COLO668 (cell line): ENCODE measurements at regions not wholly inside any gene's neighbourhood (a gene's known extent, or its start where the extent isn't known, plus 50 kb on each side); places are given as distances from the start of the nearest gene placed in this dataset.

Experiments used
- DNase-seq: peaks from one replicate; lab custom pipeline; 2025; ENCODE audit not compliant: unreplicated experiment; lab: John Stamatoyannopoulos, UW

- no peak for DNase-seq
These were observed 243.8 kb upstream of the ADAMTS16 start for GRCh38 chr5:4896328-4896727.

GRCh38 chr5:4901305-4901811, 238.8 kb upstream of the ADAMTS16 start:
- no peak for DNase-seq

GRCh38 chr5:4901924-4902323, 238.2 kb upstream of the ADAMTS16 start:
- DNase-seq = no peak

DNA sequence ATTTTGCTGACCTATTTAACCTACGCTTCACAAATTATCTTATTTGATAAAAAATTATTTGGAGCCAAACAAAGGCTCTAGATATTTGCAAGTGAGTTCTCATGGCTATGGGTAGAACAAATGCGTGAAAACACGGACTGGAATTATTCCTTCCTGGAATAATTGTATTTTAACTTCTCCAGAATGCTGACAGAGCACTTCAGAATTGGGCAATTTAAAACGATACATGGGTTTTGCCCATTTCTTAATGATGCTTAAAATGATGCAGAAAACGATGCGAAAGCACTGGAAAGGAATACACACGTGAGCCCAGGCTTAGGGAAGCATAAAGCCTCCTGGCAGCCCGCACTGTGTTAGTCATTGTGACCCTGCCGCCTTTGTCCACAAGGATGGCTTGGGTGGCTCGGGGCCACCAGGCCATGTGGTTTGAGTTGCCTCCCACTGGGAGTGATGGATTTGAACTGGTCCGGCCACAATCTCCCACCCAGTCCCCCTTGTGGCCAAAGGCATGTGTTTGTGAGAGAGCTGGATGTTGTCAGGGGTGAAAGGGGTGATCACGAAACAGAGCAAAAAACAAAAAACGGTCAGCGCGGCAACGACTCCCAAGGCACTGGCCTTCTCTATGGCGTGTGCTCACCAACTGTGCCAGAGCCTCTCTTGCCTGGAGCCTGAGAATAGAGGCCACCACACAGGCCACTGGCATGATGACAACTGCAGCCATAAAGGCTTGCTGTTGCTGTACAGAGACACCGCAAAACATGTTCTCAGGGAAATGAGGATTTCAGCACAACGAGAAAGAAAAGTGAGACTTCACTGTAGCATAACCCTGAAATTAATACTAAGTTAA, 234.2 kb upstream of the ADAMTS16 start:
- DNase-seq = no peak

GRCh38 chr5:4906786-4907185, 233.3 kb upstream of the ADAMTS16 start:
- no peak for DNase-seq

GRCh38 chr5:4907571-4907970, 232.6 kb upstream of the ADAMTS16 start:
- no peak for DNase-seq

DNA sequence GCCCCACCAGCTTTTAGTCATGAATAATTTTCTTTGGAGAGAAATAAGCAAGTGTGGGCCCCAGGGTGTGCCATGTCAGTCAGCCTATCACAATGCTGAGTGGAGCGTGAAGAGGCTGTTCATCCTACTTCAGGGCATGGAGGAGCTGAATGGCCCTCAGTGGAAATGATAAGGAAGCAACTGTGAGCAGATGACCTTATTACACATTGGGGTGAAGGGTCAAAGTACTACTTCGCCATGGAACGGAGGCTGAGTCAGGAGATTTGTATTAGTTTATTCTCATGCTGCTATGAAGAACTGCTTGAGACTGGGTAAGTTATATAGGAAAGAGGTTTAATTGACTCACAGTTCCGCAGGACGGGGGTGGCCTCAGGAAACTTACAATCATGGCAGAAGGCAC, 231.0 kb upstream of the ADAMTS16 start:
- no peak for DNase-seq

DNA sequence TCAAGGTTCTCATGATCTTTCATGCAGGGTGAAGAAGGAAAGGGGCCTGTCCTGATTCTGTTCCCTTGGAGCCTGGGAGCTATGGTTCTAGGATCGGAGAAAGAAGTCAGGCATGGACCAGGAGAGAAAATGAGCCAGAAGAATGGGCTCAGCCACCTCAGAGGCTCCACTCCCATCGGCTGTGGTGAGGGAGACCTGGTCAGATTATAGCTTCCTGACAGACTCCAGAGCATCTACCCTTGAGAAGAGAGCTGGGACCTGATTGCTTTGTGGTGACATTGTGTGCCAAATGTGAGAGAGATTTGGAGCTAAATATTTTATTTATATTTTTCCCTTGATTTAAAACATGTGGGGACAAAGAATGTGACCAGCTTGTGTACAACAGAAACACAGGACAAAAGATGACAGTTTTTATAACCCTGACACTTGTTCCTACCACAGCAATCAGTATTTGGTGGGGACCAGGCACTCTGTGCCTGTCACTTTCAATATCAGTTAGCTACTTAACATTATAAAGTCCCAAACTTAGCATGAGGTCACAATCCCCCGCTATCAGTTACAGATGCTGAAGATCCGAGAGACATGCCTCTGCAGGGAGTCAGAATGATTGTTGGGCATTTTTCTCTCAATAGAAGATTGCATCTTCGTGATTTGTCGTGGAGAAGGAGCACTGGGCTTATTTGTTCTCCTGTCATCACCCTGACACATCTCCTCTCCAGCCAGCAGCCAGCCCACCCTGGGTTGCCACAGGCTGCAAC, 228.3 kb upstream of the ADAMTS16 start:
- no peak for DNase-seq

- DNase-seq = no peak
These were observed 218.2 kb upstream of the ADAMTS16 start for GRCh38 chr5:4921929-4922328.

- DNase-seq = no peak
These were observed 215.6 kb upstream of the ADAMTS16 start for GRCh38 chr5:4924577-4924976.

- no peak for DNase-seq
These were observed 213.0 kb upstream of the ADAMTS16 start for GRCh38 chr5:4927097-4927496.

- DNase-seq = no peak
These were observed 211.7 kb upstream of the ADAMTS16 start for GRCh38 chr5:4928409-4928808.

- DNase-seq = no peak
These were observed 211.0 kb upstream of the ADAMTS16 start for GRCh38 chr5:4929092-4929655.

GRCh38 chr5:4939042-4939781, 200.9 kb upstream of the ADAMTS16 start:
- no peak for DNase-seq

DNA sequence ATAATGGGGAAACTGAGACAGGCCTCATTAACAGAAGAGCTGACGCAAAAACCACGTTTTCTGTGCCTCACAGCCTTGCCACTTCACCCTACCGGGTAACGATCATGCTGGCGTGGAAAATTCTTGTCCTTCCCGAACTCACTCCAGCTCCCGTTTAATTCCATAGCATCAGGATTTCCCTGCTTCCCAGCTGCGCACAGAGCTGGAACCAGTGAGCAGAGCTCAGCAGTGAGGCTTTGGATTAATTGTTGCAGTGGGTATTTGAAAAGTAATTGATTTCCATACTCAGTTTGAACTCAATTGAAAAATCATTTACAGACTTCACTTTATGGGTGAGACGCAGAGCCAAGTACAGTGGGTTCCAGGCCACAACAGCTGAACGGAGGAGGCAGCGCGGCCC, 199.0 kb upstream of the ADAMTS16 start:
- no peak for DNase-seq

- DNase-seq = no peak
These were observed 197.9 kb upstream of the ADAMTS16 start for GRCh38 chr5:4941957-4942830.

GRCh38 chr5:4942831-4943178, 197.3 kb upstream of the ADAMTS16 start:
- no peak for DNase-seq

GRCh38 chr5:4945296-4945695, 194.8 kb upstream of the ADAMTS16 start:
- DNase-seq = no peak

GRCh38 chr5:4947106-4947505, 193.0 kb upstream of the ADAMTS16 start:
- no peak for DNase-seq

GRCh38 chr5:4947893-4948536, 192.1 kb upstream of the ADAMTS16 start:
- no peak for DNase-seq
